ENCODE measurements at regions not wholly inside any gene's neighbourhood (a gene's known extent, or its start where the extent isn't known, plus 50 kb on each side); places are given as distances from the start of the nearest gene placed in this dataset.

DNA sequence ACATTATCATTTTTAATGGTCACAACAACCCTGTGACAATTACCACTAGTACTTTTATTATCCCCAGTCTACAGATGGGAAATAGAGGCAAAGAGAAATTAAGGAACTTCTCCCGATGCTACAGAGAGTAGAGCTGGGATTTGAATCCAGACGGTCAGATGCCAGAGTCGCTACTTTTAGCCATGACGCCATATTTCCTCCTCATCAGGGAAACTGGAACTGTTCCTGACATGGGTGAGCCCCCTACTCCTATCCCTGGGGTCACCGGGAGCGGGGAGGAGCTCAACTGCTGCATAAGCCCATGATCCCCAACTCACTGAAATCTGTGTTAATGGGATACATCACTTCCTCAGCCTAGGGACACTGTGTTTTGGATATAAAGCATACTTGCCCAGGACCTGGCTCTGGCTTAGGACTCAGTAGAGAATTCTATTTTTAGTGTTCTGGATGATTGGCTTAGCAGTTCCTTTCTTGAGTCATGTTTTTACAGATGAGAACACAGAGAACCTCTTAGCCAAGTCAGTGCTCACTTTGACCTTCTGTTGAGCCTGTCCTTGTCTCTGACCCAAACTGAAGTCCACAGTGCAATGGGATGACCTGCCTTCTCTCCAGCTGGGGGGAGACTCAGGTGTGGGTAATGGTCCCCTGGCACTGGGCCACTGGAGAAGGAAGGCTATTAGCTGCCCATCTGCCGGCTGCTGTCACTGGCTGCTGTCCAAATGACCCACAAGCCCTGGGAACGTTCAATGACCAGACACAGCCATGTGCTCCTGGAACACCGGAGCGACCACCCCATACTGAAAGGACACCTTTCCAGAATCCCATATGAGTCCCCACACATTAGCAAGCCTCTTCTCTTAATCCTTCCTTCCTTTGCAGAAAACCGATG lies 90.8 kb upstream of the SHISA3 start:
- no peaks in the 10 kb centered on the region for H3K79me2 ChIP-seq (replicated peaks; ENCODE audit: insufficient read depth)
- no peaks in the 10 kb centered on the region for H3K27me3 ChIP-seq (ENCODE audit: insufficient read depth)
- no peak for TF ChIP-seq JUNB (IDR thresholded peaks at IDR 0.05; ENCODE audit: unreplicated experiment)
- TF ChIP-seq, protein P1, sequence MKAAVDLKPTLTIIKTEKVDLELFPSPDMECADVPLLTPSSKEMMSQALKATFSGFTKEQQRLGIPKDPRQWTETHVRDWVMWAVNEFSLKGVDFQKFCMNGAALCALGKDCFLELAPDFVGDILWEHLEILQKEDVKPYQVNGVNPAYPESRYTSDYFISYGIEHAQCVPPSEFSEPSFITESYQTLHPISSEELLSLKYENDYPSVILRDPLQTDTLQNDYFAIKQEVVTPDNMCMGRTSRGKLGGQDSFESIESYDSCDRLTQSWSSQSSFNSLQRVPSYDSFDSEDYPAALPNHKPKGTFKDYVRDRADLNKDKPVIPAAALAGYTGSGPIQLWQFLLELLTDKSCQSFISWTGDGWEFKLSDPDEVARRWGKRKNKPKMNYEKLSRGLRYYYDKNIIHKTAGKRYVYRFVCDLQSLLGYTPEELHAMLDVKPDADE (IDR thresholded peaks at IDR 0.05) = no peak
- TF ChIP-seq, protein P2, sequence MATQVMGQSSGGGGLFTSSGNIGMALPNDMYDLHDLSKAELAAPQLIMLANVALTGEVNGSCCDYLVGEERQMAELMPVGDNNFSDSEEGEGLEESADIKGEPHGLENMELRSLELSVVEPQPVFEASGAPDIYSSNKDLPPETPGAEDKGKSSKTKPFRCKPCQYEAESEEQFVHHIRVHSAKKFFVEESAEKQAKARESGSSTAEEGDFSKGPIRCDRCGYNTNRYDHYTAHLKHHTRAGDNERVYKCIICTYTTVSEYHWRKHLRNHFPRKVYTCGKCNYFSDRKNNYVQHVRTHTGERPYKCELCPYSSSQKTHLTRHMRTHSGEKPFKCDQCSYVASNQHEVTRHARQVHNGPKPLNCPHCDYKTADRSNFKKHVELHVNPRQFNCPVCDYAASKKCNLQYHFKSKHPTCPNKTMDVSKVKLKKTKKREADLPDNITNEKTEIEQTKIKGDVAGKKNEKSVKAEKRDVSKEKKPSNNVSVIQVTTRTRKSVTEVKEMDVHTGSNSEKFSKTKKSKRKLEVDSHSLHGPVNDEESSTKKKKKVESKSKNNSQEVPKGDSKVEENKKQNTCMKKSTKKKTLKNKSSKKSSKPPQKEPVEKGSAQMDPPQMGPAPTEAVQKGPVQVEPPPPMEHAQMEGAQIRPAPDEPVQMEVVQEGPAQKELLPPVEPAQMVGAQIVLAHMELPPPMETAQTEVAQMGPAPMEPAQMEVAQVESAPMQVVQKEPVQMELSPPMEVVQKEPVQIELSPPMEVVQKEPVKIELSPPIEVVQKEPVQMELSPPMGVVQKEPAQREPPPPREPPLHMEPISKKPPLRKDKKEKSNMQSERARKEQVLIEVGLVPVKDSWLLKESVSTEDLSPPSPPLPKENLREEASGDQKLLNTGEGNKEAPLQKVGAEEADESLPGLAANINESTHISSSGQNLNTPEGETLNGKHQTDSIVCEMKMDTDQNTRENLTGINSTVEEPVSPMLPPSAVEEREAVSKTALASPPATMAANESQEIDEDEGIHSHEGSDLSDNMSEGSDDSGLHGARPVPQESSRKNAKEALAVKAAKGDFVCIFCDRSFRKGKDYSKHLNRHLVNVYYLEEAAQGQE (IDR thresholded peaks at IDR 0.05; ENCODE audit: unreplicated experiment) = no peak
- no peak for TF ChIP-seq CREB1 (CRISPR knock-in tag; IDR thresholded peaks at IDR 0.05; ENCODE audit: low read depth)
- TF ChIP-seq ZNF114 (CRISPR knock-in tag; IDR thresholded peaks at IDR 0.05) = no peak
- no peak for TF ChIP-seq POLR2AphosphoS5 (IDR thresholded peaks at IDR 0.05; ENCODE audit: low read depth)
- TF ChIP-seq STAT1 (IDR thresholded peaks at IDR 0.05; ENCODE audit: unreplicated experiment) = no peak
- Mint-ChIP-seq H3K27ac (no peak overlapping the region), H3K27me3 (ENCODE audit: insufficient read depth, low read depth, poor library complexity) (peaks cover 13% of the 10 kb centered on the region), H3K9me3 (no peaks in the 10 kb centered on the region), H3K4me3 (no peak overlapping the region), H3K36me3 (ENCODE audit: low read depth) (no peaks in the 10 kb centered on the region; the same call in 2 of the 3 replicates), H3K4me1 (peaks cover 24% of the 10 kb centered on the region)
- H3K4me2 ChIP-seq = no peak overlapping the region
- peak overlapping the region; percentile 79; the same call in 1 of the 2 replicates for H2AFZ ChIP-seq
- no peaks in the 10 kb centered on the region for H3K36me3 ChIP-seq (ENCODE audit: insufficient read depth)
- H4K20me1 ChIP-seq (replicated peaks; ENCODE audit: insufficient read depth) = no peaks in the 10 kb centered on the region
- no peak overlapping the region for H3K27ac ChIP-seq (ENCODE audit: low read depth)
- H3K4me3 ChIP-seq = no peak overlapping the region
- no peak for DNase-seq (ENCODE audit: low spot score)
- peaks cover 15% of the 10 kb centered on the region; the same call in 1 of the 2 replicates for H3K9me2 ChIP-seq (ENCODE audit: insufficient read depth)
- peaks cover 17% of the 10 kb centered on the region for H3K4me1 ChIP-seq (ENCODE audit: insufficient read depth)
- no peak for ATAC-seq
- H3F3A ChIP-seq (replicated peaks; ENCODE audit: low read depth) = no peaks in the 10 kb centered on the region

DNA sequence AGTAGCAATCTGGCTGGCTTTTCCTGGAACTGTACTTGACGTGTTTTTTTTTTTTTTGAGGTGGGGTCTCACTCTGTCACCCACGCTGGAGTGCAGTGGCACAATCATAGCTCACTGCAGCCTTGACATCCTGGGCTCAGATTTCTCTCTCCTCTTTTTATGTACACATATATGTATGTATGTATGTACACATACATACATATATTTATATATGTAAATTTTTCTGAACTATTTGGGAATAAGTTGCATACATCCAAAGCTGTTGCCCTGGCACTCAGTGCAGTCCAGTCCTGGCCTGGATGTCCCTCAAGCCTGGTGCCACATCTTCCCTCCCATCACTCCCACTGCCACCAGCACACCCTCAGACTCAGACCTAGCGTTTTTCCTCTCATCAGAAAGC lies 89.0 kb upstream of the SHISA3 start:
- H3K9me2 ChIP-seq (ENCODE audit: insufficient read depth) = peaks cover 11% of the 10 kb centered on the region; the same call in 1 of the 2 replicates
- no peak overlapping the region for H3K4me2 ChIP-seq
- H3K4me3 ChIP-seq = no peak overlapping the region
- no peak for DNase-seq (ENCODE audit: low spot score)
- no peaks in the 10 kb centered on the region for H3F3A ChIP-seq (replicated peaks; ENCODE audit: low read depth)
- ATAC-seq = no peak
- Mint-ChIP-seq H3K27ac (no peak overlapping the region), H3K4me1 (peaks cover 22% of the 10 kb centered on the region), H3K4me3 (no peak overlapping the region), H3K27me3 (ENCODE audit: insufficient read depth, low read depth, poor library complexity) (peaks cover 8% of the 10 kb centered on the region), H3K36me3 (ENCODE audit: low read depth) (peaks cover 3% of the 10 kb centered on the region), H3K9me3 (peaks cover under 1% of the 10 kb centered on the region)
- H3K36me3 ChIP-seq (ENCODE audit: insufficient read depth) = no peaks in the 10 kb centered on the region
- H2AFZ ChIP-seq = no peak overlapping the region
- H3K27ac ChIP-seq (ENCODE audit: low read depth) = no peak overlapping the region
- no peaks in the 10 kb centered on the region for H3K27me3 ChIP-seq (ENCODE audit: insufficient read depth)
- no peaks in the 10 kb centered on the region for H4K20me1 ChIP-seq (replicated peaks; ENCODE audit: insufficient read depth)
- H3K79me2 ChIP-seq (replicated peaks; ENCODE audit: insufficient read depth) = no peaks in the 10 kb centered on the region
- H3K4me1 ChIP-seq (ENCODE audit: insufficient read depth) = peaks cover 23% of the 10 kb centered on the region
- no peak for TF ChIP-seq NANOG (IDR thresholded peaks at IDR 0.05; ENCODE audit: borderline replicate concordance)
- TF ChIP-seq, protein P3, sequence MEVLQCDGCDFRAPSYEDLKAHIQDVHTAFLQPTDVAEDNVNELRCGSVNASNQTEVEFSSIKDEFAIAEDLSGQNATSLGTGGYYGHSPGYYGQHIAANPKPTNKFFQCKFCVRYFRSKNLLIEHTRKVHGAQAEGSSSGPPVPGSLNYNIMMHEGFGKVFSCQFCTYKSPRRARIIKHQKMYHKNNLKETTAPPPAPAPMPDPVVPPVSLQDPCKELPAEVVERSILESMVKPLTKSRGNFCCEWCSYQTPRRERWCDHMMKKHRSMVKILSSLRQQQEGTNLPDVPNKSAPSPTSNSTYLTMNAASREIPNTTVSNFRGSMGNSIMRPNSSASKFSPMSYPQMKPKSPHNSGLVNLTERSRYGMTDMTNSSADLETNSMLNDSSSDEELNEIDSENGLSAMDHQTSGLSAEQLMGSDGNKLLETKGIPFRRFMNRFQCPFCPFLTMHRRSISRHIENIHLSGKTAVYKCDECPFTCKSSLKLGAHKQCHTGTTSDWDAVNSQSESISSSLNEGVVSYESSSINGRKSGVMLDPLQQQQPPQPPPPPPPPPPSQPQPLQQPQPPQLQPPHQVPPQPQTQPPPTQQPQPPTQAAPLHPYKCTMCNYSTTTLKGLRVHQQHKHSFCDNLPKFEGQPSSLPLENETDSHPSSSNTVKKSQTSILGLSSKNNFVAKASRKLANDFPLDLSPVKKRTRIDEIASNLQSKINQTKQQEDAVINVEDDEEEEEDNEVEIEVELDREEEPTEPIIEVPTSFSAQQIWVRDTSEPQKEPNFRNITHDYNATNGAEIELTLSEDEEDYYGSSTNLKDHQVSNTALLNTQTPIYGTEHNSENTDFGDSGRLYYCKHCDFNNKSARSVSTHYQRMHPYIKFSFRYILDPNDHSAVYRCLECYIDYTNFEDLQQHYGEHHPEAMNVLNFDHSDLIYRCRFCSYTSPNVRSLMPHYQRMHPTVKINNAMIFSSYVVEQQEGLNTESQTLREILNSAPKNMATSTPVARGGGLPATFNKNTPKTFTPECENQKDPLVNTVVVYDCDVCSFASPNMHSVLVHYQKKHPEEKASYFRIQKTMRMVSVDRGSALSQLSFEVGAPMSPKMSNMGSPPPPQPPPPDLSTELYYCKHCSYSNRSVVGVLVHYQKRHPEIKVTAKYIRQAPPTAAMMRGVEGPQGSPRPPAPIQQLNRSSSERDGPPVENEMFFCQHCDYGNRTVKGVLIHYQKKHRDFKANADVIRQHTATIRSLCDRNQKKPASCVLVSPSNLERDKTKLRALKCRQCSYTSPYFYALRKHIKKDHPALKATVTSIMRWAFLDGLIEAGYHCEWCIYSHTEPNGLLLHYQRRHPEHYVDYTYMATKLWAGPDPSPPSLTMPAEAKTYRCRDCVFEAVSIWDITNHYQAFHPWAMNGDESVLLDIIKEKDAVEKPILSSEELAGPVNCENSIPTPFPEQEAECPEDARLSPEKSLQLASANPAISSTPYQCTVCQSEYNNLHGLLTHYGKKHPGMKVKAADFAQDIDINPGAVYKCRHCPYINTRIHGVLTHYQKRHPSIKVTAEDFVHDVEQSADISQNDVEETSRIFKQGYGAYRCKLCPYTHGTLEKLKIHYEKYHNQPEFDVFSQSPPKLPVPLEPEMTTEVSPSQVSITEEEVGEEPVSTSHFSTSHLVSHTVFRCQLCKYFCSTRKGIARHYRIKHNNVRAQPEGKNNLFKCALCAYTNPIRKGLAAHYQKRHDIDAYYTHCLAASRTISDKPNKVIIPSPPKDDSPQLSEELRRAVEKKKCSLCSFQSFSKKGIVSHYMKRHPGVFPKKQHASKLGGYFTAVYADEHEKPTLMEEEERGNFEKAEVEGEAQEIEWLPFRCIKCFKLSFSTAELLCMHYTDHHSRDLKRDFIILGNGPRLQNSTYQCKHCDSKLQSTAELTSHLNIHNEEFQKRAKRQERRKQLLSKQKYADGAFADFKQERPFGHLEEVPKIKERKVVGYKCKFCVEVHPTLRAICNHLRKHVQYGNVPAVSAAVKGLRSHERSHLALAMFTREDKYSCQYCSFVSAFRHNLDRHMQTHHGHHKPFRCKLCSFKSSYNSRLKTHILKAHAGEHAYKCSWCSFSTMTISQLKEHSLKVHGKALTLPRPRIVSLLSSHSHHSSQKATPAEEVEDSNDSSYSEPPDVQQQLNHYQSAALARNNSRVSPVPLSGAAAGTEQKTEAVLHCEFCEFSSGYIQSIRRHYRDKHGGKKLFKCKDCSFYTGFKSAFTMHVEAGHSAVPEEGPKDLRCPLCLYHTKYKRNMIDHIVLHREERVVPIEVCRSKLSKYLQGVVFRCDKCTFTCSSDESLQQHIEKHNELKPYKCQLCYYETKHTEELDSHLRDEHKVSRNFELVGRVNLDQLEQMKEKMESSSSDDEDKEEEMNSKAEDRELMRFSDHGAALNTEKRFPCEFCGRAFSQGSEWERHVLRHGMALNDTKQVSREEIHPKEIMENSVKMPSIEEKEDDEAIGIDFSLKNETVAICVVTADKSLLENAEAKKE (CRISPR knock-in tag; IDR thresholded peaks at IDR 0.05) = no peak
- TF ChIP-seq STAT1 (IDR thresholded peaks at IDR 0.05; ENCODE audit: unreplicated experiment) = no peak
- no peak for TF ChIP-seq ZNF114 (CRISPR knock-in tag; IDR thresholded peaks at IDR 0.05)

Measured in GM23338 (cell line).